Neuronal stem cell (in vitro differentiated cells): ENCODE measurements at regions not wholly inside any gene's neighbourhood (a gene's known extent, or its start where the extent isn't known, plus 50 kb on each side); places are given as distances from the start of the nearest gene placed in this dataset.

ENCODE experiments used
- DNase-seq: peaks from one replicate; pipeline ENCODE4 v3.0.0-alpha.2; 2013; ENCODE audit warnings: low spot score
- H2AFZ ChIP-seq: one replicate; pipeline ENCODE4 v1.6.1; 2013; ENCODE audit warnings: mild to moderate bottlenecking, low read length, inconsistent platforms
- H2AK5ac ChIP-seq: 2 replicates; pipeline ENCODE4 v1.6.1; 2013; ENCODE audit warnings: low read depth, mild to moderate bottlenecking, inconsistent platforms, low read length, moderate library complexity, mixed read lengths
- H2BK120ac ChIP-seq: 2 replicates; pipeline ENCODE4 v1.6.1; 2013; ENCODE audit warnings: low read depth, mild to moderate bottlenecking, inconsistent platforms, low read length, moderate library complexity, mixed read lengths
- H2BK12ac ChIP-seq: one replicate; pipeline ENCODE4 v1.6.1; 2013; ENCODE audit warnings: low read length, inconsistent platforms
- H2BK15ac ChIP-seq: 2 replicates; pipeline ENCODE4 v1.6.1; 2013; ENCODE audit warnings: mild to moderate bottlenecking, low read length, inconsistent platforms, mixed read lengths
- H2BK5ac ChIP-seq: one replicate; pipeline ENCODE4 v1.6.1; 2013; ENCODE audit warnings: inconsistent platforms, mild to moderate bottlenecking, low read length, moderate library complexity
- H3K14ac ChIP-seq: one replicate; pipeline ENCODE4 v1.6.1; 2013; ENCODE audit warnings: low read length, inconsistent platforms
- H3K18ac ChIP-seq: 2 replicates; pipeline ENCODE4 v1.6.1; 2013; ENCODE audit warnings: low read length, inconsistent platforms
- H3K23ac ChIP-seq: 2 replicates; pipeline ENCODE4 v1.6.1; 2013; ENCODE audit warnings: low read depth, mild to moderate bottlenecking, mixed read lengths, low read length, inconsistent platforms; ENCODE audit not compliant: poor library complexity
- H3K27ac ChIP-seq: replicated peaks from 3 replicates; pipeline ENCODE4 v1.5.1; 2013; ENCODE audit warnings: low read length, inconsistent platforms
- H3K27me3 ChIP-seq, 3 experiments: 2 replicates each; pipeline ENCODE4 v1.6.1; 2013; ENCODE audit warnings: low read length in 3 of 3, mild to moderate bottlenecking in 2 of 3, inconsistent platforms in 1 of 3, low read depth in 1 of 3, mixed read lengths in 1 of 3, moderate library complexity in 1 of 3; ENCODE audit not compliant: control insufficient read depth in 3 of 3, insufficient read depth in 3 of 3
- H3K36me3 ChIP-seq, 2 donors: replicated peaks in 1 of 2; 2 replicates each; pipeline ENCODE4 v1.6.1; 2013; ENCODE audit warnings: low read length in 2 of 2; ENCODE audit not compliant: control insufficient read depth in 2 of 2, insufficient read depth in 2 of 2
- H3K4ac ChIP-seq: 2 replicates; pipeline ENCODE4 v1.6.1; 2013; ENCODE audit warnings: inconsistent platforms, mild to moderate bottlenecking, low read length, moderate library complexity
- H3K4me1 ChIP-seq, 2 donors: 1 replicate in 1 of 2; 2 replicates in 1 of 2; pipeline ENCODE4 v1.6.1; 2013; ENCODE audit warnings: low read length in 2 of 2, low read depth in 1 of 2; ENCODE audit not compliant: control insufficient read depth in 2 of 2, insufficient read depth in 1 of 2
- H3K4me2 ChIP-seq: one replicate; pipeline ENCODE4 v1.6.1; 2013; ENCODE audit warnings: mild to moderate bottlenecking, low read length, inconsistent platforms; ENCODE audit not compliant: insufficient read depth, poor library complexity, severe bottlenecking
- H3K4me3 ChIP-seq, 2 donors: 2 replicates each; pipeline ENCODE4 v1.5.1; 2013; ENCODE audit warnings: low read length in 2 of 2, mild to moderate bottlenecking in 2 of 2, inconsistent platforms in 1 of 2, moderate library complexity in 1 of 2
- H3K79me1 ChIP-seq: one replicate; pipeline ENCODE4 v1.6.1; 2013; ENCODE audit warnings: low read depth, mild to moderate bottlenecking, inconsistent platforms, low read length, moderate library complexity
- H3K9ac ChIP-seq: one replicate; pipeline ENCODE4 v1.6.1; 2013; ENCODE audit warnings: mild to moderate bottlenecking, low read depth, low read length, inconsistent platforms; ENCODE audit not compliant: poor library complexity
- H3K9me3 ChIP-seq, 2 donors: replicated peaks in 1 of 2; 2 replicates each; pipeline versions ENCODE3 to v1.6.1; 2013; ENCODE audit warnings: low read length in 2 of 2, mild to moderate bottlenecking in 2 of 2, inconsistent platforms in 1 of 2, low read depth in 1 of 2, mixed read lengths in 1 of 2, moderate library complexity in 1 of 2; ENCODE audit not compliant: control insufficient read depth in 2 of 2, insufficient read depth in 1 of 2
- H4K8ac ChIP-seq: one replicate; pipeline ENCODE4 v1.6.1; 2013; ENCODE audit warnings: low read depth, mild to moderate bottlenecking, inconsistent platforms, low read length, moderate library complexity
- H4K91ac ChIP-seq: one replicate; pipeline ENCODE4 v1.6.1; 2013; ENCODE audit warnings: low read length, low read depth, mild to moderate bottlenecking, inconsistent platforms; ENCODE audit not compliant: poor library complexity
- WGBS, 2 donors: extraction: QIAGEN DNeasy Blood & Tissue Kit; methylation state at CpG; one replicate each; pipeline ENCODE4 v1.1.7; 2013; ENCODE audit warnings: missing lambda C conversion rate in 2 of 2, mixed read lengths in 1 of 2; ENCODE audit not compliant: insufficient read length in 2 of 2, insufficient replicate concordance in 1 of 2; ENCODE audit errors: extremely low coverage in 2 of 2; 5-methylcytosine and 5-hydroxymethylcytosine counted together

- no peak overlapping the region for H2BK12ac ChIP-seq
- H2BK5ac ChIP-seq = no peak overlapping the region
- no peaks in the 10 kb centered on the region for H3K79me1 ChIP-seq
- H3K4me2 ChIP-seq = no peak overlapping the region
- no peaks in the 10 kb centered on the region for H3K4me1 ChIP-seq
- H3K18ac ChIP-seq = no peak overlapping the region
- H2BK120ac ChIP-seq = no peak overlapping the region
- no peak overlapping the region for H3K27ac ChIP-seq
- H2AFZ ChIP-seq = no peak overlapping the region
- H4K8ac ChIP-seq = no peak overlapping the region
- no peak overlapping the region for H3K4ac ChIP-seq
- no peak overlapping the region for H4K91ac ChIP-seq
- no peak overlapping the region for H3K4me3 ChIP-seq
- H2BK15ac ChIP-seq = no peak overlapping the region
- no peak overlapping the region for H3K14ac ChIP-seq
- H2AK5ac ChIP-seq = no peak overlapping the region
- WGBS, 2 donors = no CpG with 5 or more reads among the region's 8 CpGs
- H3K36me3 ChIP-seq = no peaks in the 10 kb centered on the region
- no peak overlapping the region for H3K9ac ChIP-seq
- H3K9me3 ChIP-seq = no peaks in the 10 kb centered on the region
- no peak overlapping the region for H3K23ac ChIP-seq
- H3K27me3 ChIP-seq = no peaks in the 10 kb centered on the region
- DNase-seq = no peak
Measured at GRCh38 chr5:4038994-4039393, 443.4 kb downstream of the IRX1 start.

- no CpG with 5 or more reads among the region's 2 CpGs for WGBS, 2 donors
- DNase-seq = no peak
- Histone ChIP-seq H2BK120ac (no peak overlapping the region), H3K27me3 (no peaks in the 10 kb centered on the region), H3K4me3 (no peak overlapping the region), H2BK12ac (no peak overlapping the region), H3K79me1 (no peaks in the 10 kb centered on the region), H3K27ac (no peak overlapping the region), H3K36me3 (no peaks in the 10 kb centered on the region), H4K8ac (no peak overlapping the region), H3K9me3 (no peaks in the 10 kb centered on the region), H3K4ac (no peak overlapping the region), H2BK5ac (no peak overlapping the region), H3K4me1 (no peaks in the 10 kb centered on the region), H3K23ac (no peak overlapping the region), H3K9ac (no peak overlapping the region), H3K14ac (no peak overlapping the region), H3K4me2 (no peak overlapping the region), H4K91ac (no peak overlapping the region), H2AFZ (peak overlapping the region; percentile 18), H2BK15ac (no peak overlapping the region), H3K18ac (no peak overlapping the region), H2AK5ac (no peak overlapping the region)
Measured at GRCh38 chr5:4042311-4042710, 446.7 kb downstream of the IRX1 start.

DNA sequence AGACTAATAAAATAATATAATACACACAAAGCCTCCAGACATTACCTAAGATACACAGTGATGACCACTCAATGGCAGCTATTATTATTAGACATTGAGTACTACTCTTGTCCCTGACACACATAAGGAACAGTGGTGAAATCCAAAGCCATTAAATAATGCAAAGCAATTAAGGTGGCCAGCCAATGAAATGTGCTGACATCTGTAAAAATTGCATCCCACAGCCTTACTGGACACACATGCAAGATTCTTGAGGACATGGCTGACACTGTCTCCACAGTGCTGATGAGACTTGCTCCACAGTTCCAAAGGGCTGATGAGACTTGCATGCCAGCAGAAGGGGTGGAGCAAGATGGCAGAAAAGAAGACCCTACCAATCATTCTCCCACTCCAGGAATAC lies 447.5 kb downstream of the IRX1 start:
- no peaks in the 10 kb centered on the region for H3K4me1 ChIP-seq
- no peak overlapping the region for H3K14ac ChIP-seq

DNA sequence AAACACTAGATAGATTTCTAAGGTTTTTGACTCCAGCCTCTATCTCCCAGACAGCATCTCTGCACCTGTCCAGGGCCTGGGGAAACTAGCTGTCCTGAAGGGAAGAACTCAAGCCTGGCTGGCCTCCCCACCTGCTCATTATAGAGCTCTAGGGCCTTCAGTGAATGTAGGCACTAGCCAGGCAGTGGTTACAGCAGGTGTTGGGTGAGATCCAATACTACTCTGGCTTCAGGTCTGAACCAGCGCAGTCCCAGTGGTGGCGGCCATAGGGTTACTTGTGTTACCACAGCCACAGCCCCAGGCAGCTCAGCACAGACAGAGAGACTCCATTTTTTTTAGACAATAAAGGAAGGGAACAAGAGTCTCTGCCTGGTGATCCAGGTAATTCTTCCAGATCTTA lies 449.2 kb downstream of the IRX1 start:
- Histone ChIP-seq H3K9me3 (no peaks in the 10 kb centered on the region), H2BK120ac (no peak overlapping the region), H2BK15ac (no peak overlapping the region), H3K18ac (no peak overlapping the region), H2AFZ (no peak overlapping the region), H3K27ac (no peak overlapping the region), H2AK5ac (no peak overlapping the region), H3K4me1 (peaks cover 0 to 12% of the 10 kb centered on the region in 2 donors), H4K91ac (no peak overlapping the region), H3K23ac (no peak overlapping the region), H3K4ac (no peak overlapping the region), H2BK5ac (no peak overlapping the region), H3K27me3 (no peaks in the 10 kb centered on the region), H3K14ac (no peak overlapping the region), H4K8ac (no peak overlapping the region), H2BK12ac (no peak overlapping the region), H3K36me3 (no peaks in the 10 kb centered on the region), H3K9ac (no peak overlapping the region), H3K4me2 (no peak overlapping the region), H3K4me3 (no peak overlapping the region), H3K79me1 (no peaks in the 10 kb centered on the region)
- DNase-seq = no peak
- WGBS, 2 donors = no CpG with 5 or more reads among the region's 2 CpGs

More for the DNA sequence above, 447.5 kb downstream of the IRX1 start:
- H2BK120ac ChIP-seq = no peak overlapping the region
- no peaks in the 10 kb centered on the region for H3K27me3 ChIP-seq
- no peak overlapping the region for H3K4ac ChIP-seq
- H2BK5ac ChIP-seq = no peak overlapping the region
- H4K91ac ChIP-seq = no peak overlapping the region
- H3K9me3 ChIP-seq = no peaks in the 10 kb centered on the region
- H3K18ac ChIP-seq = no peak overlapping the region
- no peak overlapping the region for H2AK5ac ChIP-seq
- H3K27ac ChIP-seq = no peak overlapping the region
- H2BK12ac ChIP-seq = no peak overlapping the region
- no peak for DNase-seq
- H3K9ac ChIP-seq = no peak overlapping the region
- H4K8ac ChIP-seq = no peak overlapping the region
- H3K4me2 ChIP-seq = no peak overlapping the region
- H2BK15ac ChIP-seq = no peak overlapping the region
- no peak overlapping the region for H2AFZ ChIP-seq
- no peak overlapping the region for H3K23ac ChIP-seq
- no peaks in the 10 kb centered on the region for H3K36me3 ChIP-seq
- H3K4me3 ChIP-seq = no peak overlapping the region
- no peaks in the 10 kb centered on the region for H3K79me1 ChIP-seq
